ENCODE measurements at regions not wholly inside any gene's neighbourhood (a gene's known extent, or its start where the extent isn't known, plus 50 kb on each side); places are given as distances from the start of the nearest gene placed in this dataset.

GRCh38 chr5:18778225-18778624, 1144.0 kb downstream of the TAF11L14 start:
- TF ChIP-seq YBX1 (IDR thresholded peaks at IDR 0.05) (no peak), NCOA1 (IDR thresholded peaks at IDR 0.05; ENCODE audit: low read depth) (no peak), THAP7 (CRISPR knock-in tag; IDR thresholded peaks at IDR 0.05) (no peak), HMGXB4 (CRISPR knock-in tag; IDR thresholded peaks at IDR 0.05) (no peak), ZBTB1 (CRISPR knock-in tag; IDR thresholded peaks at IDR 0.05; ENCODE audit: borderline replicate concordance, low read depth) (no peak)
